ENCODE measurements at regions not wholly inside any gene's neighbourhood (a gene's known extent, or its start where the extent isn't known, plus 50 kb on each side); places are given as distances from the start of the nearest gene placed in this dataset.
"Not testable (repeated sequence)": the region's sequence is repeated elsewhere in the genome, so short reads cannot be mapped to it uniquely, and the experiment has no call there.

DNA sequence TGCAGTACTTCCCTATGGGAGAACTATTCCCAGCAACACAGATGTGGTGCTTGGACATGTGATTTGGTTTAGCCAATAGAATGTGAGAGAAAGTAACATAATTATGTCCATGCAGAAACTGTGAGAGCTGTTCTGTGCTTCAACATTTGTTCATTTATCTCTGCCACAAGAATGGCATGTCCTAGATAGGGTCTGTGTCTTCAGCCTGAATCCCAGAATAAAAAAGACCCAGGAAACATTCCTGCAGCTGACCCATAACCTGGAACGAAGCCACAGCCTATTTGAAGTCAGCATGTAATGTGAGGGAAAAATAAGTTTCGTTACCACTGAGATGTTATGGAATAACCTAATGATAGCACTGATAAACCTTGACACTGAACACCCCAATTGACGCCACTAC is 552.0 kb upstream of the USP24 start:
- intact Hi-C loops (cut with micrococcal nuclease; ENCODE audit: unreplicated experiment): no loop called here
- CTCF ChIA-PET (ENCODE audit: low intra/inter-chr PET ratio, low total read pairs): no interaction called here

DNA sequence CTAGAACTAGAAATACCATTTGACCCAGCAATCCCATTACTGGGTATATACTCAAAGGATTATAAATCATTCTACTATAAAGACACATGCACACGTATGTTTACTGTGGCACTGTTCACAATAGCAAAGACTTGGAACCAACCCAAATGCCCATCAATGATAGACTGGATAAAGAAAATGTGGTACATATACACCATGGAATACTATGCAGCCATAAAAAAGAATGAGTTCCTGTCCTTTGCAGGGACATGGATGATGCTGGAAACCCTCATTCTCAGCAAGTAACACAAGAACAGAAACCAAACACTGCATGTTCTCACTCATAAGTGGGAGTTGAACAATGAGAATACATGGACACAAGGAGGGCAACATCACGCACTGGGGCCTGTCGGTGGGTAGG is 550.3 kb upstream of the USP24 start:
- H3K9ac ChIP-seq (ENCODE audit: insufficient read depth, low read depth, low read length); H3K4me2 ChIP-seq (ENCODE audit: low read depth, low read length); intact Hi-C loops (cut with micrococcal nuclease; ENCODE audit: unreplicated experiment); POLR2A ChIA-PET; DNase-seq (ENCODE audit: low spot score); FAIRE-seq; H3K27ac ChIP-seq (ENCODE audit: extremely low read length, insufficient read depth, low read length); in situ Hi-C loops (cut with HindIII; ENCODE audit: extremely low pct_ligation_motif_present, low pct_unique_long_range_greater_than_20kb); H2AFZ ChIP-seq (ENCODE audit: low read length); BruUV-seq (replicated peaks); H3K4me3 ChIP-seq (replicated peaks in 1 of 3; ENCODE audit: insufficient read depth in 1 of 3, low read depth in 2 of 3, low read length in 3 of 3); H3K79me2 ChIP-seq (ENCODE audit: insufficient read depth, low read length); H3K9me3 ChIP-seq (ENCODE audit: low read length); ATAC-seq; CTCF ChIA-PET (ENCODE audit: low intra/inter-chr PET ratio, low total read pairs); H3K4me1 ChIP-seq (ENCODE audit: insufficient read depth, low read length); H3K36me3 ChIP-seq (replicated peaks in 1 of 2; ENCODE audit: control insufficient read depth in 1 of 2, insufficient read depth in 2 of 2, low read length in 2 of 2); H4K20me1 ChIP-seq (ENCODE audit: insufficient read depth, low read length); H3K27me3 ChIP-seq (ENCODE audit: control insufficient read depth in 1 of 2, insufficient read depth in 2 of 2, low read length in 2 of 2): not testable (repeated sequence)
- WGBS (ENCODE audit: low lambda C conversion rate): 33% methylated on average over 3 of the region's 3 CpGs

More for the DNA sequence above, 552.0 kb upstream of the USP24 start:
- FAIRE-seq (no peak), DNase-seq (ENCODE audit: low spot score) (no peak), ATAC-seq (no peak)
- BruUV-seq (replicated peaks): no TSS peak
- H3K4me1 ChIP-seq (ENCODE audit: insufficient read depth, low read length): no peaks in the 10 kb centered on the region
- 30% methylated on average over 3 of the region's 3 CpGs for WGBS (ENCODE audit: low lambda C conversion rate)
- no peak overlapping the region for H3K4me2 ChIP-seq (ENCODE audit: low read depth, low read length)
- in situ Hi-C loops (cut with HindIII; ENCODE audit: extremely low pct_ligation_motif_present, low pct_unique_long_range_greater_than_20kb): no loop called here
- H3K4me3 ChIP-seq (replicated peaks in 1 of 3; ENCODE audit: insufficient read depth in 1 of 3, low read depth in 2 of 3, low read length in 3 of 3): no peak overlapping the region
- POLR2A ChIA-PET: no interaction called here
- H3K36me3 ChIP-seq (replicated peaks in 1 of 2; ENCODE audit: control insufficient read depth in 1 of 2, insufficient read depth in 2 of 2, low read length in 2 of 2): no peaks in the 10 kb centered on the region
- no peaks in the 10 kb centered on the region for H3K79me2 ChIP-seq (ENCODE audit: insufficient read depth, low read length)
- H3K9me3 ChIP-seq (ENCODE audit: low read length): no peaks in the 10 kb centered on the region
- H4K20me1 ChIP-seq (ENCODE audit: insufficient read depth, low read length): no peaks in the 10 kb centered on the region
- no peak overlapping the region for H3K9ac ChIP-seq (ENCODE audit: insufficient read depth, low read depth, low read length)
- no peaks in the 10 kb centered on the region for H3K27me3 ChIP-seq (ENCODE audit: control insufficient read depth in 1 of 2, insufficient read depth in 2 of 2, low read length in 2 of 2)
- H3K27ac ChIP-seq (ENCODE audit: extremely low read length, insufficient read depth, low read length): no peak overlapping the region
- H2AFZ ChIP-seq (ENCODE audit: low read length): no peak overlapping the region
- no peak for TF ChIP-seq HNRNPLL (IDR thresholded peaks at IDR 0.05; ENCODE audit: low read depth, low read length, poor library complexity, severe bottlenecking)
- TF ChIP-seq PAX8 (CRISPR knock-in tag; IDR thresholded peaks at IDR 0.05; ENCODE audit: borderline replicate concordance): no peak
- TF ChIP-seq, protein P1, sequence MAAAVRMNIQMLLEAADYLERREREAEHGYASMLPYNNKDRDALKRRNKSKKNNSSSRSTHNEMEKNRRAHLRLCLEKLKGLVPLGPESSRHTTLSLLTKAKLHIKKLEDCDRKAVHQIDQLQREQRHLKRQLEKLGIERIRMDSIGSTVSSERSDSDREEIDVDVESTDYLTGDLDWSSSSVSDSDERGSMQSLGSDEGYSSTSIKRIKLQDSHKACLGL (CRISPR knock-in tag; IDR thresholded peaks at IDR 0.05): no peak
- TF ChIP-seq ARNTL (CRISPR knock-in tag; IDR thresholded peaks at IDR 0.05): no peak
- no peak for TF ChIP-seq ZBTB1 (CRISPR knock-in tag; IDR thresholded peaks at IDR 0.05; ENCODE audit: borderline replicate concordance)
- no peak for TF ChIP-seq EEA1 (CRISPR knock-in tag; IDR thresholded peaks at IDR 0.05; ENCODE audit: borderline replicate concordance)
- no peak for TF ChIP-seq KDM2A (CRISPR knock-in tag; IDR thresholded peaks at IDR 0.05; ENCODE audit: borderline replicate concordance, low read depth)
- no peak for TF ChIP-seq ZNF326 (CRISPR knock-in tag; IDR thresholded peaks at IDR 0.05; ENCODE audit: borderline replicate concordance)
- no peak for TF ChIP-seq SRY (CRISPR knock-in tag; IDR thresholded peaks at IDR 0.05)
- TF ChIP-seq MEIS1 (CRISPR knock-in tag; IDR thresholded peaks at IDR 0.05; ENCODE audit: borderline replicate concordance): no peak
